Endothelial cell of umbilical vein (primary cell): ENCODE measurements at regions not wholly inside any gene's neighbourhood (a gene's known extent, or its start where the extent isn't known, plus 50 kb on each side); places are given as distances from the start of the nearest gene placed in this dataset.

Experiments
- BruUV-seq: library from RNA; stranded (reverse); fragments of 400-500 nt; replicated peaks from 2 replicates; lab custom pipeline; 2021; lab: Mats Ljungman, UMichigan
- CTCF ChIA-PET: fragments of 300-600, 350-600 bp; sonication (Branson Sonifier 250); formaldehyde crosslinking; loops from one replicate; lab custom pipeline; 2021; ENCODE audit warnings: antibody characterized with exemption, inconsistent platforms; lab: Charles Lee
- POLR2A ChIA-PET: fragments of 300-600, 350-600 bp; sonication (Branson Sonifier 250); formaldehyde crosslinking; loops from one replicate; lab custom pipeline; 2021; ENCODE audit warnings: antibody characterized with exemption, inconsistent platforms; lab: Charles Lee
- DNase-seq: peaks from one replicate; pipeline ENCODE4 v3.0.0-alpha.2; 2011; ENCODE audit warnings: low read depth, low spot score
- FAIRE-seq: peaks from 2 replicates; lab custom pipeline; 2011; peaks lifted over from hg19 to GRCh38; lab: Jason Lieb, UNC
- H2AFZ ChIP-seq: 2 replicates; pipeline ENCODE4 v1.6.0; 2012; ENCODE audit warnings: low read depth, low read length, control low read depth, inconsistent platforms
- H3K27ac ChIP-seq: 2 replicates; pipeline ENCODE4 v1.5.1; 2011; ENCODE audit warnings: low read depth, mild to moderate bottlenecking, control low read depth, low read length, moderate library complexity; ENCODE audit not compliant: insufficient read depth
- H3K27me3 ChIP-seq, 2 experiments: 2 replicates each; pipeline versions ENCODE4 v1.6.0 to v1.6.1; 2011; ENCODE audit warnings: low read length in 2 of 2, mixed read lengths in 1 of 2; ENCODE audit not compliant: control insufficient read depth in 2 of 2, insufficient read depth in 2 of 2
- H3K36me3 ChIP-seq, 2 experiments: 2 replicates in 1 of 2; 3 replicates in 1 of 2; pipeline ENCODE4 v1.5.1; 2011; ENCODE audit warnings: low read length in 2 of 2, mild to moderate bottlenecking in 1 of 2, moderate library complexity in 1 of 2; ENCODE audit not compliant: control insufficient read depth in 2 of 2, insufficient read depth in 2 of 2; ENCODE audit errors: extremely low read depth in 1 of 2
- H3K4me1 ChIP-seq: 3 replicates; pipeline ENCODE4 v1.5.1; 2011; ENCODE audit warnings: mild to moderate bottlenecking, low read length; ENCODE audit not compliant: control insufficient read depth, insufficient read depth; ENCODE audit errors: extremely low read depth
- H3K4me2 ChIP-seq: 2 replicates; pipeline ENCODE4 v1.6.1; 2011; ENCODE audit warnings: low read length, control low read depth, mixed read lengths; ENCODE audit not compliant: insufficient read depth
- H3K4me3 ChIP-seq, 3 experiments: fragments of 200-600 bp in 1 of 3; sonication (generic), shearing (Covaris generic) in 1 of 3; replicated peaks in 1 of 3; 2 replicates each; pipeline ENCODE4 v1.5.1; 2011 to 2016; ENCODE audit warnings: control low read depth in 3 of 3, low read length in 3 of 3, mild to moderate bottlenecking in 2 of 3, inconsistent platforms in 1 of 3, low read depth in 1 of 3, moderate library complexity in 1 of 3; ENCODE audit not compliant: insufficient read depth in 1 of 3
- H3K79me2 ChIP-seq: 2 replicates; pipeline ENCODE4 v1.6.0; 2012; ENCODE audit warnings: low read length, inconsistent platforms; ENCODE audit not compliant: control insufficient read depth, insufficient read depth
- H3K9ac ChIP-seq: replicated peaks from 2 replicates; pipeline ENCODE3; 2011; ENCODE audit warnings: low read length, control low read depth; ENCODE audit not compliant: insufficient read depth; ENCODE audit errors: extremely low read depth
- H3K9me1 ChIP-seq: replicated peaks from 3 replicates; pipeline ENCODE4 v1.6.0; 2011; ENCODE audit warnings: mild to moderate bottlenecking, low read length; ENCODE audit not compliant: control insufficient read depth, insufficient read depth; ENCODE audit errors: extremely low read depth
- H3K9me3 ChIP-seq: replicated peaks from 2 replicates; pipeline ENCODE4 v1.5.1; 2012; ENCODE audit warnings: low read length, inconsistent platforms; ENCODE audit not compliant: control insufficient read depth, insufficient read depth
- H4K20me1 ChIP-seq: replicated peaks from 2 replicates; pipeline ENCODE3; 2011; ENCODE audit warnings: mild to moderate bottlenecking, low read length; ENCODE audit not compliant: control insufficient read depth, insufficient read depth; ENCODE audit errors: extremely low read depth
- EZH2 ChIP-seq: IDR thresholded peaks from 2 replicates; pipeline ENCODE4 v1.6.1; 2012; ENCODE audit warnings: borderline replicate concordance, low read depth, mild to moderate bottlenecking, moderate library complexity, low read length, inconsistent platforms; ENCODE audit not compliant: severe bottlenecking
- FOS ChIP-seq: IDR thresholded peaks from 2 replicates; pipeline ENCODE4 v1.6.1; 2011; ENCODE audit warnings: mild to moderate bottlenecking, low read length, moderate library complexity, borderline replicate concordance; ENCODE audit not compliant: insufficient read depth
- GATA2 ChIP-seq: IDR thresholded peaks from 2 replicates; pipeline ENCODE4 v1.7.0; 2011; ENCODE audit warnings: low read depth, mild to moderate bottlenecking, moderate library complexity, mixed read lengths, low read length; ENCODE audit not compliant: insufficient read length, insufficient read depth
- JUN ChIP-seq: IDR thresholded peaks from 2 replicates; pipeline ENCODE4 v1.6.1; 2011; ENCODE audit warnings: borderline replicate concordance, low read depth; ENCODE audit not compliant: insufficient read length, insufficient read depth
- MYC ChIP-seq: IDR thresholded peaks from one replicate; pipeline ENCODE4 v1.6.1; 2011; ENCODE audit warnings: mild to moderate bottlenecking, low read depth, low read length
- POLR2A ChIP-seq: IDR thresholded peaks from 2 replicates; pipeline ENCODE4 v1.6.1; 2012; ENCODE audit warnings: low read depth, mild to moderate bottlenecking, control low read depth, low read length
- POLR2AphosphoS5 ChIP-seq: IDR thresholded peaks from 2 replicates; pipeline ENCODE4 v1.6.1; 2012; ENCODE audit warnings: low read depth, mild to moderate bottlenecking, control low read depth, low read length, moderate library complexity; ENCODE audit not compliant: insufficient read depth
- dilution Hi-C: fragments of 300-500 bp; cut with MboI; formaldehyde crosslinking; loops from one replicate; pipeline ENCODE4 v1.15.0; 2019; ENCODE audit warnings: low sequenced_read_pairs; ENCODE audit not compliant: extremely low pct_ligation_motif_present
- intact Hi-C: fragments of 100-400 bp; cut with micrococcal nuclease; formaldehyde crosslinking; loops from one replicate; pipeline ENCODE4 v1.10.0; 2022
- TF ChIP-seq, protein P1 (sequence below): IDR thresholded peaks from 2 replicates; pipeline ENCODE4 v1.6.1; 2011; ENCODE audit not compliant: insufficient read depth, insufficient read length
- TF ChIP-seq, protein P2 (sequence below), 2 donors: IDR thresholded peaks; 1 replicate in 1 of 2; 2 replicates in 1 of 2; pipeline ENCODE4 v1.5.1; 2011; ENCODE audit warnings: low read length in 2 of 2, mild to moderate bottlenecking in 2 of 2, moderate library complexity in 2 of 2, control low read depth in 1 of 2, inconsistent platforms in 1 of 2, low read depth in 1 of 2; ENCODE audit not compliant: insufficient read depth in 1 of 2; ENCODE audit errors: extremely low read depth in 1 of 2

DNA sequence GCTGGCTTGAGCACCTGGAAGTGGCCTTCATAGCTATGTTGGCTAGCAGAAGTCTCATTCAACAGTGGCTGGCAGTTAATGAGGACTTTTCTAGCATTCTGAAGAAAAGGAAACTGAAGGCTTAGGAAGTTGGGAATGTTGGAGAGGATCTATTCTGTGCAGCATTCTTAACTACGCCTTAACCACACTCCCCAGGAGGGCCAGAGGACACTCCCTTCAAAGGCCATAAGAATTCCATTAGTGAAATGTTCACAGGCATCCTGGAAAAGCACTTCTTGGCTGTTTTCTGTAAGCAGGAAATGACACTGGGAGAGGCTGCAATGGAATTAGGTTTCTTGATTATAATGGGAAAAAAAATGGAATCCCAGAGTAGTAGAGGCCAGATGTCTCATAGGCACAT is 188.9 kb downstream of the ARHGAP12 start:
- Histone ChIP-seq H3K27ac (no peak overlapping the region), H3K4me3 (no peak overlapping the region), H3K9me1 (no peaks in the 10 kb centered on the region), H3K4me1 (no peaks in the 10 kb centered on the region), H3K4me2 (no peak overlapping the region), H3K9ac (no peak overlapping the region), H3K27me3 (peaks cover 2 to 4% of the 10 kb centered on the region in 2 experiments), H3K36me3 (no peaks in the 10 kb centered on the region), H3K9me3 (no peaks in the 10 kb centered on the region), H3K79me2 (no peaks in the 10 kb centered on the region), H4K20me1 (no peaks in the 10 kb centered on the region), H2AFZ (no peak overlapping the region)
- intact Hi-C loops: no loop called here
- FAIRE-seq (no peak), DNase-seq (no peak)
- no peak for TF ChIP-seq GATA2
- TF ChIP-seq POLR2A: no peak
- no peak for TF ChIP-seq EZH2
- POLR2A ChIA-PET: no interaction called here
- no TSS peak for BruUV-seq
- dilution Hi-C loops: no loop called here
- CTCF ChIA-PET: no interaction called here

DNA sequence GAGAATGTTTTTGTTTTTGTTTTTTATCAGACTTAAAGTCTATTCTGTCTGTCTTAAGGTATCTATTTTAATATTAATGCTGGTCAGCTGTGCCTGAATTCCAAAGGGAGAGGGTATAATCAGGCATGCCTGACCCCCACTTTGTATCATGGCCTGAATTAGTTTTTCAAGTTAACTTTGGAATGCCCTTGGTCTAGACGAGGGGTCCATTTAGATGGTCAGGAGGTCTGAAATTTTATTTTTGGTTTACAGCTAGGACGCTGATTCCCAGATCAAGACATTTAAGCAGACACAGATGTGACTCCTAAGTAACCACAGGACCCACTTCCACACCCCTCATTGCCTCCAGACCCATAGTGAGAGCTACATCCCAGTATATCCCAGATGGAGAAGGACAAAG is 189.5 kb downstream of the ARHGAP12 start:
- Histone ChIP-seq H2AFZ (no peak overlapping the region), H3K4me3 (no peak overlapping the region), H3K27ac (no peak overlapping the region), H3K9me1 (no peaks in the 10 kb centered on the region), H3K4me1 (no peaks in the 10 kb centered on the region), H3K27me3 (peaks cover 4% of the 10 kb centered on the region in 2 experiments), H3K36me3 (no peaks in the 10 kb centered on the region), H3K9me3 (no peaks in the 10 kb centered on the region), H3K79me2 (no peaks in the 10 kb centered on the region), H3K9ac (no peak overlapping the region), H3K4me2 (no peak overlapping the region), H4K20me1 (no peaks in the 10 kb centered on the region)
- TF ChIP-seq, protein P1, sequence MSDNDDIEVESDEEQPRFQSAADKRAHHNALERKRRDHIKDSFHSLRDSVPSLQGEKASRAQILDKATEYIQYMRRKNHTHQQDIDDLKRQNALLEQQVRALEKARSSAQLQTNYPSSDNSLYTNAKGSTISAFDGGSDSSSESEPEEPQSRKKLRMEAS: no peak
- TF ChIP-seq MYC (no peak), JUN (no peak), FOS (no peak), POLR2A (no peak), EZH2 (no peak), POLR2AphosphoS5 (no peak), GATA2 (no peak)
- TF ChIP-seq, protein P2, sequence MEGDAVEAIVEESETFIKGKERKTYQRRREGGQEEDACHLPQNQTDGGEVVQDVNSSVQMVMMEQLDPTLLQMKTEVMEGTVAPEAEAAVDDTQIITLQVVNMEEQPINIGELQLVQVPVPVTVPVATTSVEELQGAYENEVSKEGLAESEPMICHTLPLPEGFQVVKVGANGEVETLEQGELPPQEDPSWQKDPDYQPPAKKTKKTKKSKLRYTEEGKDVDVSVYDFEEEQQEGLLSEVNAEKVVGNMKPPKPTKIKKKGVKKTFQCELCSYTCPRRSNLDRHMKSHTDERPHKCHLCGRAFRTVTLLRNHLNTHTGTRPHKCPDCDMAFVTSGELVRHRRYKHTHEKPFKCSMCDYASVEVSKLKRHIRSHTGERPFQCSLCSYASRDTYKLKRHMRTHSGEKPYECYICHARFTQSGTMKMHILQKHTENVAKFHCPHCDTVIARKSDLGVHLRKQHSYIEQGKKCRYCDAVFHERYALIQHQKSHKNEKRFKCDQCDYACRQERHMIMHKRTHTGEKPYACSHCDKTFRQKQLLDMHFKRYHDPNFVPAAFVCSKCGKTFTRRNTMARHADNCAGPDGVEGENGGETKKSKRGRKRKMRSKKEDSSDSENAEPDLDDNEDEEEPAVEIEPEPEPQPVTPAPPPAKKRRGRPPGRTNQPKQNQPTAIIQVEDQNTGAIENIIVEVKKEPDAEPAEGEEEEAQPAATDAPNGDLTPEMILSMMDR (IDR thresholded peaks at IDR 0.05; ENCODE audit: extremely low read depth in 1 of 2, insufficient read depth in 1 of 2, low read depth in 1 of 2, low read length in 2 of 2): no peak
- BruUV-seq: no TSS peak
- FAIRE-seq (no peak), DNase-seq (no peak)
- ChIA-PET POLR2A (no interaction called here), CTCF (interaction anchor here (1.4 kb wide), 1 partner anchor 31 kb away, joined by 4 read pairs; no protein-coding TSS in a partner anchor)
- dilution Hi-C loops: no loop called here
- intact Hi-C loops: no loop called here
